Activated T-cell treated with anti-CD3 and anti-CD28 coated beads, Interleukin-2, amount 50 U/mL, for 24 hours (primary cell): ENCODE measurements at regions not wholly inside any gene's neighbourhood (a gene's known extent, or its start where the extent isn't known, plus 50 kb on each side); places are given as distances from the start of the nearest gene placed in this dataset.

ENCODE experiments used
- DNase-seq: peaks from one replicate; pipeline ENCODE4 v3.0.0-alpha.2; 2020
- H3K27ac Mint-ChIP-seq: 2 replicates; pipeline ENCODE4 v1.8.0; 2020; ENCODE audit warnings: mild to moderate bottlenecking, mixed read lengths
- H3K27me3 Mint-ChIP-seq: 2 replicates; pipeline ENCODE4 v1.8.0; 2020; ENCODE audit warnings: mixed read lengths
- H3K36me3 Mint-ChIP-seq: 2 replicates; pipeline ENCODE4 v1.8.0; 2020; ENCODE audit warnings: low read depth, mixed read lengths
- H3K4me1 Mint-ChIP-seq: 2 replicates; pipeline ENCODE4 v1.8.0; 2020; ENCODE audit warnings: low read depth, mixed read lengths
- H3K4me3 Mint-ChIP-seq: 2 replicates; pipeline ENCODE4 v1.8.0; 2020; ENCODE audit warnings: mild to moderate bottlenecking, moderate library complexity, mixed read lengths
- H3K9me3 Mint-ChIP-seq: 2 replicates; pipeline ENCODE4 v1.8.0; 2020; ENCODE audit warnings: mixed read lengths

DNA sequence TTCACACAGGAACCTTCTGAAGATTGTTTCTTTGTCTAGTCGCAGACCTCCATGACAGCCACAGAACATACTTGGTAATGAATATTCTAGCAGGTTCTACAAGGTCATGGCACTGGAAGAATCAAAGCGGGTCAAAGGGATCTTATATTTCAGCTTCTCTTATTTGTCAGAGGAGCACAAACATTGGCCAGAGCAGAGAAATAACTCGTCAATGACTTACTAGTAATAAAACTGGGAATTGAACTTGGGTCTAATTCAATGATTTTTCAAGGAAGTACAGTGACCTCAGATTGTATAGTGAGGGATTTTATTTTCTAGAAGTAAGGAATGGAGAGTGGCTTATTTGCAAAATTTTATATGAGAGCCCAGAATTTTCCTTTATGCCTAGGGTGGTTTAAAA lies 290.8 kb upstream of the PLXNA2 start:
- Mint-ChIP-seq H3K36me3 (no peaks in the 10 kb centered on the region), H3K9me3 (no peaks in the 10 kb centered on the region), H3K27me3 (peaks cover 1% of the 10 kb centered on the region), H3K4me3 (no peak overlapping the region), H3K27ac (no peak overlapping the region), H3K4me1 (no peaks in the 10 kb centered on the region)
- DNase-seq: no peak

DNA sequence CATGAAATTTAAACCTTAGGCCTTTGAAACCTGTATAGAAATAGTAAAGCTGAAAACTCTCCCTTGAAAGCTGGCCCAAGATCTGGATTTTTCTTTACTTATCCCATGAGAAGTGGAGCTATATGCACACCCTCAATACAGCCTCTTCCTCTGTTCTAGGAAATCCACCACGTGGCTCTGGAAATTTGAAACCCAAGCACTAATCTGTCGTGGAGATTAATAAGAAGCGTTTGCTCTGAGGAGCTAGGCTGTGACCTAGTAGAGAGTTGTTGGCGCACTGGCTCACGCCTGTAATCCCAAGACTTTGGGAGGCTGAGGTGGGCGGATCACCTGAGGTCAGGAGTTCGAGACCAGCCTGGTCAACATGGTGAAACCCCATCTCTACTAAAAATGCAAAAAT lies 291.3 kb upstream of the PLXNA2 start:
- H3K27me3 Mint-ChIP-seq: no peaks in the 10 kb centered on the region
- no peaks in the 10 kb centered on the region for H3K4me1 Mint-ChIP-seq
- H3K36me3 Mint-ChIP-seq: no peaks in the 10 kb centered on the region
- no peak for DNase-seq
- no peak overlapping the region for H3K4me3 Mint-ChIP-seq
- H3K9me3 Mint-ChIP-seq: no peaks in the 10 kb centered on the region
- no peak overlapping the region for H3K27ac Mint-ChIP-seq

DNA sequence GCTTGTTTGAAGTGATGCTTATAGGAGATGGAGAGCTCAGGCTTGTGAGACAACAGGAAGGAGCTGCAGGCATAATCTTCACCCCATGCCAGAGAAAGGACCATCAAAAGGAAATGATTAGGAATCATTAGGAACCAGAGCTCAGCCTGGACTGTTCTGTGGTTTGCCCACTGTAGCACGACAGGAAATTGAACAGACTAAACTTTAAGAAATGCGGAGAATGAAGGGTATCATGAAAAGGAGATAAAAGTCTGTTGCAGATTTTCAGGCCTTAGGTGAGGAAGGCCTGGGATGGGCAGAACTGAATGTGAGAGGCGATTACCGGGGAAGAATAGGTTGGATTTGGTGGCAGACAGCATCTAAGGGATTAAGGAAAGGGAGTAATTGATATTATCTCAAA lies 292.0 kb upstream of the PLXNA2 start:
- no peaks in the 10 kb centered on the region for H3K9me3 Mint-ChIP-seq
- no peaks in the 10 kb centered on the region for H3K36me3 Mint-ChIP-seq
- no peak overlapping the region for H3K4me3 Mint-ChIP-seq
- H3K4me1 Mint-ChIP-seq: no peaks in the 10 kb centered on the region
- H3K27me3 Mint-ChIP-seq: no peaks in the 10 kb centered on the region
- DNase-seq: no peak
- H3K27ac Mint-ChIP-seq: no peak overlapping the region

DNA sequence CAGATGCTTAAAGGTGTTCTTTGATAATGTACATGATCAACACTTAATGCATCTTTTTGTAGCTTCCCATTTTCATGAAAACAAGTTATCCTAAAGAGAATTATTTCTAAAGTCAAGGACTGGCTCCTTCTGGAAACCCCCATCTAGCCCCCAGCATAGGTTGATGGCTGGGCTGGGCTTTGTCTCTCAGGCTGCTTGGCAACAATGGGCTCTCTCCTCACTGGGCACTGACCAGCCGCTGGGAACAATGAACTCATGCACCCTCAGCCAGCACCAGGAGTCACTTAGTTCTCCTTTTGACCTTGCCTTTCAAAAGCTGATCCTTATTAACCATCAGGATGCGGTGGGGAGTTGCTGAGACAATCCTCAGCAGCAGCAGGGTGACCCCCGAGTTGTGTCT lies 293.0 kb upstream of the PLXNA2 start:
- no peaks in the 10 kb centered on the region for H3K4me1 Mint-ChIP-seq
- no peak for DNase-seq
- no peak overlapping the region for H3K4me3 Mint-ChIP-seq
- H3K27ac Mint-ChIP-seq: no peak overlapping the region
- H3K36me3 Mint-ChIP-seq: no peaks in the 10 kb centered on the region
- H3K9me3 Mint-ChIP-seq: no peaks in the 10 kb centered on the region
- H3K27me3 Mint-ChIP-seq: no peaks in the 10 kb centered on the region

DNA sequence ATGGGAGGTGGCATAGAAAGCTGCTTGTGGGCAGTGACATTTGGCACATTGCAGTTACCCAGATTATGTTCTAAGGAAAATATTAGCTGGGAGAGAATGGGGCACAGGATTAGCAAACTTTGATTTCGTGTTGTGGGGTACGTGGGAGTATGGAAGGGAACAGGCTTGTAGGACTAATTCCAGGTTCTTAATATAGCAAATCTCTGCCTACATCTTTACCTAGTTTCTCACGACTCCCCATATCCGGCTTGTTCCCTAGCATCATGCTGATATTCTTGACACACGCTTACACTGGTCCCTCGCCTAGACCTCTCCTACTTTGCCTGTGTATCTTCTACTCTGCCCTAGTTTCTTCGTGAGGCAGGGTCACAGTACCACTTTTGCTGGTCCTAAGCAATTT lies 293.9 kb upstream of the PLXNA2 start:
- no peak overlapping the region for H3K27ac Mint-ChIP-seq
- no peaks in the 10 kb centered on the region for H3K9me3 Mint-ChIP-seq
- H3K4me3 Mint-ChIP-seq: no peak overlapping the region
- DNase-seq: no peak
- peaks cover 1% of the 10 kb centered on the region for H3K27me3 Mint-ChIP-seq
- H3K36me3 Mint-ChIP-seq: no peaks in the 10 kb centered on the region
- H3K4me1 Mint-ChIP-seq: no peaks in the 10 kb centered on the region

DNA sequence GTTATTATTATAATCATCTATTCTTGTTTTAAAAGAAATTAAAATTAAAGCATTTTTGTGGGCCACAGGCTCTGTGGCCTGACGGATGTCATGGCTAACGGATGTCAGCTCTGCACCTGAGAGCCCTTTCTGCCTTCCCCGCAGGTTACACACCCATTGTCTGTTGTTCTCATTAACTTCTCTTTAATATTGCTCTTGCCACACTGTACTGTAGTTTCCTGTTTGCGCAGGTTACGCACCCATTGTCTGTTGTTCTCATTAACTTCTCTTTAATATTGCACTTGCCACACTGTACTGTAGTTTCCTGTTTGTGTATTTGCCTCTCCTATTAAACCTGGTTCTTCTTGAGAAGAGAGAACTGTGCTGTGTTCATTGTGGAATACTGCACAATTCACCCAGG lies 294.4 kb upstream of the PLXNA2 start:
- H3K4me3 Mint-ChIP-seq: no peak overlapping the region
- H3K36me3 Mint-ChIP-seq: no peaks in the 10 kb centered on the region
- H3K27me3 Mint-ChIP-seq: peaks cover 3% of the 10 kb centered on the region
- no peaks in the 10 kb centered on the region for H3K9me3 Mint-ChIP-seq
- no peaks in the 10 kb centered on the region for H3K4me1 Mint-ChIP-seq
- H3K27ac Mint-ChIP-seq: no peak overlapping the region
- no peak for DNase-seq

DNA sequence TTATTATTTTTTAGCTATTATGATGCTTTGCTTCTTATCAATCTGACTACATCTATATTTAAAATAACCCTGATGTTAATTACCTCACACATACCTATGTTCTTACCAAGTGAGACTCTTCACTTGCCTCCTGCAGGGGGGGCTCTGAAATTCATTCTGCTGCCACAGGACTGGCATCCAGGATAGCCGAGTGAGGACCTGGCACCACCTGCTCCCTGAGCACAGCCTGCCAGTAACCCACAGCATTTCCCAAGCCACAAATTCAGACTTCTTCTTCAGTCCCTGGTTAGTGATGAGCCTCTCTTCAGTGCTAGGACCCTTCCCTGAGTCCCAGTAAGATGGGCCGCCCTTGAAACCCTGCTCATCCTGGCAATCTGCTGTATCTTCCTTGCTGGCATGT lies 296.5 kb upstream of the PLXNA2 start:
- no peaks in the 10 kb centered on the region for H3K4me1 Mint-ChIP-seq
- H3K9me3 Mint-ChIP-seq: no peaks in the 10 kb centered on the region
- no peaks in the 10 kb centered on the region for H3K36me3 Mint-ChIP-seq
- H3K27ac Mint-ChIP-seq: no peak overlapping the region
- H3K27me3 Mint-ChIP-seq: peaks cover 11% of the 10 kb centered on the region
- no peak overlapping the region for H3K4me3 Mint-ChIP-seq
- DNase-seq: no peak

DNA sequence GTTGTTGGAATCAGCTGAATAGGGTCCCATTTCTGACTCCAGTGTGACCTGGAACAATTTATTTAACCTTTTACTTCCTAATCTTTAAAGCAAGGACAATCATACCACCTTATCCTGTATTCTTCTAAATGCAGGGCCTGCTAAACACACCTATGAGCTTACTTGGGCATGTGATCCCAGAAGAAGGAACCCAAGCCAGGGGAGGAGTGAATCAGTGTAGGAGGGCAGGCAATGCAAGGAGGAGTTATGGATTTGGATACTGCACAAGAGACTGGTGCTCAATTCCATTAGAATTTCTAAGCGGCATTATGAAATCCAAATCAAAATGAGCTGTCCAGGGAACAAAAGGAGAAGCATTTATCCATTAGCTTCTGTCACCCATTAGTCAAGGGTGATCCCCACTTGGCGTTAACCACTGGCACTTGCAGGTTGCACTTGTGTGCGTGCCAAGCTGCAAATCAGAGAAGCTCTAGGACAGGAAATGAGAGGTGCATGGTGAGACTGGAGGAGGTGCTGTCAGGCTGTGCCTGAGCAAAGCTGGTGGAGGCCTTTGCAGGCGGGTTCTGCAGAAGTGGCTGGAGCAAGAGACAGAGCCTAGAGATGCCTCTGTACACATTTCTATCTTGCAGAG lies 297.2 kb upstream of the PLXNA2 start:
- no peaks in the 10 kb centered on the region for H3K36me3 Mint-ChIP-seq
- H3K27me3 Mint-ChIP-seq: peaks cover 15% of the 10 kb centered on the region
- no peak for DNase-seq
- no peak overlapping the region for H3K4me3 Mint-ChIP-seq
- no peak overlapping the region for H3K27ac Mint-ChIP-seq
- no peaks in the 10 kb centered on the region for H3K9me3 Mint-ChIP-seq
- no peaks in the 10 kb centered on the region for H3K4me1 Mint-ChIP-seq

DNA sequence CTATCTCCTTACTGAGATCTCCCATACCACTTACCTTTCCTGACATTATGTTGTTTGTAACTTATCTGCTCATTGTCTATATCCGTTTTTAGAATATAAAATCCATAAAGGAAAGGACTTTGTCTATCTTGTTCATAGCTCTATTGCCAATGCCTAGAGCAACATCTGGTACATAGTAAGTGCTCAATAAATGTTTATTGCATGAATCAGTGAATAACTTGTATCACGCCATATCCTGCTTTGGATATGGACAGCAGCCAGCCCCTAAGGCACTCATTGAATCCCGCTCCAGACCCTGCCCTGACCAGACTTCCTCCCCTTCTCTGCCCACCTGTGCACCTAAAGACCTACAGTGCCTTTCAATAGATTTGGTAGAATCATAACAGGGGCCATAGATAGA lies 298.1 kb upstream of the PLXNA2 start:
- Mint-ChIP-seq H3K27me3 (peaks cover 15% of the 10 kb centered on the region), H3K27ac (no peak overlapping the region)

DNA sequence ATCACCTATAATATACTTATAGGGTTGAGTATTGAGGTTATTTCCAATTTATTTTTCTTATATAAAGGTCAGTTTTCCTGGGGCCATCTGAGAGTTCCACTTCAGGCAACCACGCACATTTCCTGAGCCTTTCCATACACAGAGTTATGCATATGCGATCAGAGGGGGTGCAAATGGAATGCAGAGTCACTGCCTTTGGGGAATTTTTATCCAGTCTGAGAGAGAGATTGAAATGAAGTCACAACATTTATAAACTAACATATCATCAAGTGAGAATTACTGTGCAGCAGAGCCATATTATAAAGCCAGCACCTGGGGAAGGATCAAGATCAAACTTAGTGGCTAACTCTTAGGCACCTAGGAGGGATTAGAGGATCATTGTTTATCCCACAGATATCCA lies 299.9 kb upstream of the PLXNA2 start:
- Mint-ChIP-seq H3K27me3 (peaks cover 15% of the 10 kb centered on the region), H3K36me3 (no peaks in the 10 kb centered on the region), H3K4me1 (no peaks in the 10 kb centered on the region), H3K4me3 (no peak overlapping the region), H3K9me3 (no peaks in the 10 kb centered on the region), H3K27ac (no peak overlapping the region)
- DNase-seq: no peak

More for the DNA sequence above, 298.1 kb upstream of the PLXNA2 start:
- Mint-ChIP-seq H3K4me1 (no peaks in the 10 kb centered on the region), H3K36me3 (no peaks in the 10 kb centered on the region), H3K9me3 (no peaks in the 10 kb centered on the region), H3K4me3 (no peak overlapping the region)
- no peak for DNase-seq

DNA sequence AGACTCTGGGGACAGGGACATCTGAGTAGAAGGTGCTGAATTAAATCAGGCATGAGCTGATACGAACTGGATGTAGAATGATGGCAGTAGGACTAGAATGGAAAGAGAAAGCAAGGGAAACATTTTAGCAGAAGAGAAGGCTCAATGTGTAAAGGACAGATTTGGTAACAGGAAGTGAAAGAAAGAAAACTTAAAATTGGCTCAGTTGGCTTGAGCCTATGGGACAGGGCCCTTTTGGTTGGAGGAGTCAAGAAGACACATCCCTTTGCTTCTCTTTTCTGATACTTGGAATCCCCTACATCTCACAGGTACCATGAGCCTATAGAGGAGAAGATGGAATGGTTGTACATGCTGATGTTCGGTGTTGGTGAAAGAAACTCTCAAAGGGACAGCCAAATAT lies 300.6 kb upstream of the PLXNA2 start:
- Mint-ChIP-seq H3K27me3 (peaks cover 15% of the 10 kb centered on the region), H3K27ac (no peak overlapping the region), H3K4me1 (no peaks in the 10 kb centered on the region), H3K4me3 (no peak overlapping the region), H3K9me3 (no peaks in the 10 kb centered on the region), H3K36me3 (no peaks in the 10 kb centered on the region)
- no peak for DNase-seq

DNA sequence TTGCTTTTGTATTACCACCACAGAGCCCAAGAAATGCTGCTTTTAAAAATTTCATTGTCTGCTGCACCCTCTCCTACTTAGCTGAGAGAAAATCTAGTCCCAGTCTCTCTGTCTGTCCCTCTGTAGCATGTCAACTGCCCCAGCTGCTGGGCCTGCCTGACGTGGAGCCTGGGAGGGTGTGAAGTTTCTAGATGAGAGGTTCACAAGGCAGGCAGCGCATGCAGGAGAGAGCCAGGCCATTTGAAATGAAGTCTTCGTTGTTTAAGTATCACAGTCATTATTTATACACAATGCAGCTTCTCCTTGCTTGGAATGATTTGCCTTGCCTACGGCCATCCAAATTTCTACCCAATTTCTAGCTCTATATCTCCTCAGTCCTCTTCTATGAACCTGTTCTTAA lies 306.8 kb upstream of the PLXNA2 start:
- H3K9me3 Mint-ChIP-seq: no peaks in the 10 kb centered on the region
- no peak for DNase-seq
- peaks cover under 1% of the 10 kb centered on the region for H3K27me3 Mint-ChIP-seq
- H3K27ac Mint-ChIP-seq: no peak overlapping the region
- no peaks in the 10 kb centered on the region for H3K36me3 Mint-ChIP-seq
- no peak overlapping the region for H3K4me3 Mint-ChIP-seq
- no peaks in the 10 kb centered on the region for H3K4me1 Mint-ChIP-seq

DNA sequence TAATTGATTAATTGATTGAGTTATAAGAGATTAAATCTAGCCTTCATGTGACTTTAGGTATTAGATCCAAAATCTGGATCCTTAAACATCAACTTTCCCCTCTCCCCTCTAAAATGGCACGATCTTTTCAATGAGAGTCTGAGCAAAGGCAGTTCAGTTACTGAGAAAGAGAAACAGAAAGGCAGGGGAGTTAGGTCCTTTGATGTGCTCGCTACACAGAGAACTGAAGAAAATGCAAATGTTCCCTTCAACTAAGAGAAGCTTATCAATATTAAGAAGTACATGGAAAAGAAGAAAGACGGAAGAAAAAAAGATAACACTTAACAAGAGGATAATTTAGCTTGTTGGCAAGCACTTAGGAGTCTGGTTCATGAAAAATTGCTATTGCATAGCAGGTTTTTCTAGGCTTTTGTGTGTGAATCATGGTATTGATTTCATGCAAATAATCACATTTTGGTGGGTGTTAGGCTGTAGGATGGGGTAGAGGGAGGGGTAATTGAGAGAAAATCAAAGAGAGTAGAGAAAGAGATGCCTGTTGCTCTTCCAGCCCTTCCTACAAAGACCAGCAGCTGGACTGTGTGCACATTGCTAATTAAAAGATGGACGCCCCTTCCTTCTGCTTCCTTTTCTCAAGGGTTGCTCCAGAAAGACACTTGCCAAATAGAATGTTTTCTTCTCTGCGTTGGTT lies 307.6 kb upstream of the PLXNA2 start:
- no peaks in the 10 kb centered on the region for H3K9me3 Mint-ChIP-seq
- H3K4me3 Mint-ChIP-seq: no peak overlapping the region
- no peak overlapping the region for H3K27ac Mint-ChIP-seq
- no peaks in the 10 kb centered on the region for H3K4me1 Mint-ChIP-seq
- no peaks in the 10 kb centered on the region for H3K36me3 Mint-ChIP-seq
- no peaks in the 10 kb centered on the region for H3K27me3 Mint-ChIP-seq
- DNase-seq: no peak

DNA sequence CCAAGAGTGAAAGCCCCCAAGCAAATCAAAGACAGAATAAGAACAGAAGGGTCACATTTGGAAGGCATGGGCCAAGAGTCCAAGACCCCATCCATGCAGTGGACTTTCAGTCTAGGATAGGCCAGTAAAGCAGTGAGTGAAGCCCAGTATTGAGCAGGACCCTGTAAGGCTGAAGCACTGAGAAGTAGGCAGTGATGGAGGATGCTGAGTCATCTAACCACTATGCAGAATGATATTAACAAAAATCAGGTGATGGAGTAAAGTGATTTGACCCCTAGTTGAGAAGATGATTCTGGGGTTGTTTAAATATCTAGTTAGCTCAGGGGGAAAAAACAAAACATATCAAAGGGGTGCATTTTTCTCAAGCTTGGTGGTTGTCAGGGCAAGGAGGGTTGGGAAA lies 308.7 kb upstream of the PLXNA2 start:
- Mint-ChIP-seq H3K4me1 (no peaks in the 10 kb centered on the region), H3K4me3 (no peak overlapping the region)

DNA sequence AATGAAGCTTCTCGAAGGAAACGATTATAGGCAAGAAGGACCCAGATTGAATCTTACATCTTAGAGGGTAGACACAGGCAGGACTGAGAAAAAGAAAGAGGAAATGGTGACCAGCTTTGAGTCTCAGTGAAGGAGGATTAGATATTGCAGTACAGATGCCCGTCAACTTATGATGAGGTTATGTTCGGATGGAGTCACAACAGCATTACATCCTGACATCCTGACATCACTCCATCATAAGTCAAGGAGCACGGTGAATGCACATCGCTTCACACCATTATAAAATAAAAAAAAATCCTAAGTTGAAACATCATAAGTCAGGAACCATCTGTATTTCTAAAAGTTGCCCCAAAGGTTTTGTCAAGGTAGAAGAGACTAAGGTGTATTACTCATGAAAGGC lies 312.3 kb upstream of the PLXNA2 start:
- no peak overlapping the region for H3K27ac Mint-ChIP-seq
- no peak for DNase-seq
- H3K9me3 Mint-ChIP-seq: no peaks in the 10 kb centered on the region
- no peak overlapping the region for H3K4me3 Mint-ChIP-seq
- H3K27me3 Mint-ChIP-seq: peaks cover 2% of the 10 kb centered on the region
- no peaks in the 10 kb centered on the region for H3K4me1 Mint-ChIP-seq
- no peaks in the 10 kb centered on the region for H3K36me3 Mint-ChIP-seq

More for the DNA sequence above, 308.7 kb upstream of the PLXNA2 start:
- H3K36me3 Mint-ChIP-seq: no peaks in the 10 kb centered on the region
- H3K27ac Mint-ChIP-seq: no peak overlapping the region
- no peaks in the 10 kb centered on the region for H3K27me3 Mint-ChIP-seq
- no peaks in the 10 kb centered on the region for H3K9me3 Mint-ChIP-seq
- no peak for DNase-seq
